Stimulated activated CD4-positive, alpha-beta T cell treated with anti-CD3 and anti-CD28 coated beads, Interleukin-4, amount 100 ng/mL, for 48 hours (primary cell): ENCODE measurements at regions not wholly inside any gene's neighbourhood (a gene's known extent, or its start where the extent isn't known, plus 50 kb on each side); places are given as distances from the start of the nearest gene placed in this dataset.
"Not testable (repeated sequence)": the region's sequence is repeated elsewhere in the genome, so short reads cannot be mapped to it uniquely, and the experiment has no call there.

Source experiments
- DNase-seq, 2 donors: peaks; one replicate each; pipeline ENCODE4 v3.0.0-alpha.2; 2020; ENCODE audit warnings: low read depth in 2 of 2

GRCh38 chr9:135379540-135380267 lies 99.9 kb upstream of the PPP1R26 start:
- no peak for DNase-seq

- no peak for DNase-seq
Measured at GRCh38 chr9:135380311-135380960, 99.1 kb upstream of the PPP1R26 start.

- DNase-seq: no peak
Measured at GRCh38 chr9:135381762-135382310, 97.7 kb upstream of the PPP1R26 start.

GRCh38 chr9:135384226-135384625 lies 95.4 kb upstream of the PPP1R26 start:
- DNase-seq: no peak

GRCh38 chr9:135384815-135385405 lies 94.7 kb upstream of the PPP1R26 start:
- DNase-seq: not testable (repeated sequence)

GRCh38 chr9:135385793-135386192 lies 93.8 kb upstream of the PPP1R26 start:
- DNase-seq: no peak

- no peak for DNase-seq
Measured at GRCh38 chr9:135387976-135388375, 91.6 kb upstream of the PPP1R26 start.

- DNase-seq: no peak
Measured at GRCh38 chr9:135388530-135388929, 91.1 kb upstream of the PPP1R26 start.

GRCh38 chr9:135391759-135392158 lies 87.8 kb upstream of the PPP1R26 start:
- no peak for DNase-seq

- DNase-seq: no peak
Measured at GRCh38 chr9:135392511-135392910, 87.1 kb upstream of the PPP1R26 start.

- DNase-seq: no peak
Measured at GRCh38 chr9:135394131-135394530, 85.5 kb upstream of the PPP1R26 start.

GRCh38 chr9:135394699-135395645 lies 84.6 kb upstream of the PPP1R26 start:
- no peak for DNase-seq

GRCh38 chr9:135397142-135397541 lies 82.4 kb upstream of the PPP1R26 start:
- no peak for DNase-seq

- DNase-seq: no peak
Measured at GRCh38 chr9:135399000-135399649, 80.5 kb upstream of the PPP1R26 start.

GRCh38 chr9:135400496-135400895 lies 79.1 kb upstream of the PPP1R26 start:
- no peak for DNase-seq

GRCh38 chr9:135401218-135401617 lies 78.4 kb upstream of the PPP1R26 start:
- DNase-seq: no peak

- DNase-seq: no peak
Measured at GRCh38 chr9:135402048-135402738, 77.4 kb upstream of the PPP1R26 start.

- DNase-seq: no peak
Measured at GRCh38 chr9:135402739-135403695, 76.6 kb upstream of the PPP1R26 start.

GRCh38 chr9:135403733-135404450 lies 75.7 kb upstream of the PPP1R26 start:
- DNase-seq: no peak
